ENCODE measurements at regions not wholly inside any gene's neighbourhood (a gene's known extent, or its start where the extent isn't known, plus 50 kb on each side); places are given as distances from the start of the nearest gene placed in this dataset.

DNA sequence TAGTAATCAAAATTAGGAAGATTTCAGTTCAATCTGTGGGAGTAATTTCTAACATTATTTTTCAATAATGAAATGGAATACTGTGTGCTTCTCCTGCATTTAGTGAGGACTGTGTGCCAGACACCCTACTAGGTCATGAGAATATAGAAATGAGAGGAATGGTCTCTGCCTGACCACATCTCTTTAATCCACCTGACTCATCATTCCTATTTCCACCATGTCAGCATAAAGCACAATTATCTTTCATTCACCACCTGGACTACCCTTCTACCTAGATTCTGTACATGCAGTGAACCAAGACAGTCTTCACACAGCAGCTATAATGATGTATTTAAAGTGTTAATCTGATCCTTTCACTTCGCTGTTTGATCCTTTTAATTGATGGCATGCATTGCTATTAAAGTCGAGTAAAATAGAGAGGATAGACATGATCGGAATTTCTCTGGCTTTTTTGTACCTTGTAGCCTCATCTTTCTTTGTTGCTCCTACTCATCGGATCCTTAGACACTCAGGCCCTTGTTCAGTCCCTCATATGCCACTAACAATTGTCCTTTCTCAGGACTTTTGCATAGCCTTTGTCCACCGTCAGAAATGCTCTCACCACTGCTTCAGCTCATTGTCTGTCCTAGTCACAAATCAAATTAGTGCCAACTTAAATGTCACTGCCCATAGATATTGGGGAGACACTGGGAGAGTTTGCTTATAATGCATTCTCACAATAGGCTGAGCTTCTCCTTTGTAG is 1037.1 kb downstream of the REEP3 start:
- TF ChIP-seq CTCF (conservative IDR thresholded peaks at IDR 0.05; ENCODE audit: low read depth in 2 of 2) = no peak
- no peak for TF ChIP-seq EZH2 (IDR thresholded peaks at IDR 0.05; ENCODE audit: low read depth, unreplicated experiment)
- no peak for TF ChIP-seq EZH2phosphoT487 (IDR thresholded peaks at IDR 0.05; ENCODE audit: unreplicated experiment)
- no peak for TF ChIP-seq POLR2AphosphoS5 (IDR thresholded peaks at IDR 0.05; ENCODE audit: low read depth)
- no peak for TF ChIP-seq ZNF331 (CRISPR knock-in tag; IDR thresholded peaks at IDR 0.05; ENCODE audit: low read depth)
- TF ChIP-seq, protein P1, sequence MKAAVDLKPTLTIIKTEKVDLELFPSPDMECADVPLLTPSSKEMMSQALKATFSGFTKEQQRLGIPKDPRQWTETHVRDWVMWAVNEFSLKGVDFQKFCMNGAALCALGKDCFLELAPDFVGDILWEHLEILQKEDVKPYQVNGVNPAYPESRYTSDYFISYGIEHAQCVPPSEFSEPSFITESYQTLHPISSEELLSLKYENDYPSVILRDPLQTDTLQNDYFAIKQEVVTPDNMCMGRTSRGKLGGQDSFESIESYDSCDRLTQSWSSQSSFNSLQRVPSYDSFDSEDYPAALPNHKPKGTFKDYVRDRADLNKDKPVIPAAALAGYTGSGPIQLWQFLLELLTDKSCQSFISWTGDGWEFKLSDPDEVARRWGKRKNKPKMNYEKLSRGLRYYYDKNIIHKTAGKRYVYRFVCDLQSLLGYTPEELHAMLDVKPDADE (IDR thresholded peaks at IDR 0.05) = no peak
- no peak for TF ChIP-seq STAT1 (IDR thresholded peaks at IDR 0.05; ENCODE audit: unreplicated experiment)
